ENCODE measurements at regions not wholly inside any gene's neighbourhood (a gene's known extent, or its start where the extent isn't known, plus 50 kb on each side); places are given as distances from the start of the nearest gene placed in this dataset.

GRCh38 chr3:127070776-127071175 is 87.9 kb downstream of the PLXNA1 start:
- WGBS (ENCODE audit: low lambda C conversion rate): 17% methylated on average over 5 of the region's 9 CpGs
- no peak overlapping the region for H3K9ac ChIP-seq (ENCODE audit: insufficient read depth, low read depth, low read length)
- intact Hi-C loops (cut with micrococcal nuclease; ENCODE audit: unreplicated experiment) (no loop called here), in situ Hi-C loops (cut with HindIII; ENCODE audit: extremely low pct_ligation_motif_present, low pct_unique_long_range_greater_than_20kb) (no loop called here)
- CTCF ChIA-PET (ENCODE audit: low intra/inter-chr PET ratio, low total read pairs): no interaction called here
- H3K4me2 ChIP-seq (ENCODE audit: low read depth, low read length): no peak overlapping the region
- FAIRE-seq (no peak), ATAC-seq (no peak), DNase-seq (ENCODE audit: low spot score) (no peak)
- no peak for TF ChIP-seq ZNF775 (CRISPR knock-in tag; IDR thresholded peaks at IDR 0.05; ENCODE audit: borderline replicate concordance)
- POLR2A ChIA-PET: no interaction called here
- no peaks in the 10 kb centered on the region for H3K36me3 ChIP-seq (replicated peaks in 1 of 2; ENCODE audit: control insufficient read depth in 1 of 2, insufficient read depth in 2 of 2, low read length in 2 of 2)
- no peak overlapping the region for H3K27ac ChIP-seq (ENCODE audit: extremely low read length, insufficient read depth, low read length)
- no TSS peak for BruUV-seq (replicated peaks)
- no peak overlapping the region for H2AFZ ChIP-seq (ENCODE audit: low read length)
- no peaks in the 10 kb centered on the region for H3K4me1 ChIP-seq (ENCODE audit: insufficient read depth, low read length)
- no peaks in the 10 kb centered on the region for H3K9me3 ChIP-seq (ENCODE audit: low read length)
- H3K4me3 ChIP-seq (replicated peaks in 1 of 3; ENCODE audit: insufficient read depth in 1 of 3, low read depth in 2 of 3, low read length in 3 of 3): no peak overlapping the region
- no peaks in the 10 kb centered on the region for H4K20me1 ChIP-seq (ENCODE audit: insufficient read depth, low read length)
- H3K27me3 ChIP-seq (ENCODE audit: control insufficient read depth in 1 of 2, insufficient read depth in 2 of 2, low read length in 2 of 2): peaks cover 10 to 68% of the 10 kb centered on the region in 2 experiments
- H3K79me2 ChIP-seq (ENCODE audit: insufficient read depth, low read length): no peaks in the 10 kb centered on the region

GRCh38 chr3:127071597-127072001 is 88.7 kb downstream of the PLXNA1 start:
- Histone ChIP-seq H3K27me3 (ENCODE audit: control insufficient read depth in 1 of 2, insufficient read depth in 2 of 2, low read length in 2 of 2) (peaks cover 9 to 65% of the 10 kb centered on the region in 2 experiments), H3K27ac (ENCODE audit: extremely low read length, insufficient read depth, low read length) (no peak overlapping the region), H3K36me3 (replicated peaks in 1 of 2; ENCODE audit: control insufficient read depth in 1 of 2, insufficient read depth in 2 of 2, low read length in 2 of 2) (no peaks in the 10 kb centered on the region), H3K4me3 (replicated peaks in 1 of 3; ENCODE audit: insufficient read depth in 1 of 3, low read depth in 2 of 3, low read length in 3 of 3) (no peak overlapping the region), H3K9me3 (ENCODE audit: low read length) (no peaks in the 10 kb centered on the region), H3K4me1 (ENCODE audit: insufficient read depth, low read length) (no peaks in the 10 kb centered on the region), H2AFZ (ENCODE audit: low read length) (no peak overlapping the region), H3K79me2 (ENCODE audit: insufficient read depth, low read length) (no peaks in the 10 kb centered on the region), H3K9ac (ENCODE audit: insufficient read depth, low read depth, low read length) (no peak overlapping the region), H3K4me2 (ENCODE audit: low read depth, low read length) (no peak overlapping the region), H4K20me1 (ENCODE audit: insufficient read depth, low read length) (no peaks in the 10 kb centered on the region)
- no peak for ATAC-seq
- intact Hi-C loops (cut with micrococcal nuclease; ENCODE audit: unreplicated experiment) (no loop called here), in situ Hi-C loops (cut with HindIII; ENCODE audit: extremely low pct_ligation_motif_present, low pct_unique_long_range_greater_than_20kb) (no loop called here)
- no peak for FAIRE-seq
- no peak for DNase-seq (ENCODE audit: low spot score)
- ChIA-PET CTCF (ENCODE audit: low intra/inter-chr PET ratio, low total read pairs) (no interaction called here), POLR2A (no interaction called here)
- no peak for TF ChIP-seq NPAS2 (CRISPR knock-in tag; IDR thresholded peaks at IDR 0.05; ENCODE audit: borderline replicate concordance)
- TF ChIP-seq RFXANK (CRISPR knock-in tag; IDR thresholded peaks at IDR 0.05): no peak
- no peak for TF ChIP-seq ZBTB21 (CRISPR knock-in tag; IDR thresholded peaks at IDR 0.05)
- TF ChIP-seq ZNF781 (CRISPR knock-in tag; IDR thresholded peaks at IDR 0.05; ENCODE audit: borderline replicate concordance, not compliant biosample characterization): no peak
- no peak for TF ChIP-seq ATF6 (CRISPR knock-in tag; conservative IDR thresholded peaks at IDR 0.05)
- TF ChIP-seq FUBP1 (CRISPR knock-in tag; IDR thresholded peaks at IDR 0.05; ENCODE audit: borderline replicate concordance): no peak
- no peak for TF ChIP-seq ATF7 (IDR thresholded peaks at IDR 0.05)
- no peak for TF ChIP-seq ATF7 (CRISPR knock-in tag; IDR thresholded peaks at IDR 0.05)
- TF ChIP-seq ELF3 (CRISPR knock-in tag; IDR thresholded peaks at IDR 0.05): no peak
- TF ChIP-seq ZSCAN25 (CRISPR knock-in tag; IDR thresholded peaks at IDR 0.05): no peak
- no peak for TF ChIP-seq SNAPC5 (CRISPR knock-in tag; IDR thresholded peaks at IDR 0.05; ENCODE audit: borderline replicate concordance)
- no peak for TF ChIP-seq SP4 (CRISPR knock-in tag; IDR thresholded peaks at IDR 0.05)
- no peak for TF ChIP-seq HOMEZ (CRISPR knock-in tag; IDR thresholded peaks at IDR 0.05; ENCODE audit: low read depth)
- no TSS peak for BruUV-seq (replicated peaks)
- WGBS (ENCODE audit: low lambda C conversion rate): 0% methylated on average over 4 of the region's 10 CpGs
